Breast epithelium (tissue), 4 donors: ENCODE measurements at regions not wholly inside any gene's neighbourhood (a gene's known extent, or its start where the extent isn't known, plus 50 kb on each side); places are given as distances from the start of the nearest gene placed in this dataset.

ENCODE experiments used
- DNase-seq, 2 donors: peaks; one replicate each; pipeline ENCODE4 v3.0.0-alpha.2; 2019; ENCODE audit warnings: low spot score in 2 of 2
- H3K27ac ChIP-seq, 2 donors: fragments of 200-600 bp; sonication (generic) in 1 of 2; one replicate each; pipeline ENCODE4 v1.5.1; 2016 to 2019; ENCODE audit warnings: mild to moderate bottlenecking in 1 of 2
- H3K27me3 ChIP-seq, 2 donors: fragments of 200-600 bp; sonication (generic) in 1 of 2; one replicate each; pipeline versions ENCODE4 v1.5.1 to v1.6.0; 2017 to 2019; ENCODE audit warnings: control low read depth in 1 of 2, mild to moderate bottlenecking in 1 of 2
- H3K36me3 ChIP-seq: fragments of 200-600 bp; one replicate; pipeline ENCODE4 v1.5.1; 2019
- H3K4me1 ChIP-seq, 2 donors: fragments of 200-600 bp; sonication (generic); one replicate each; pipeline ENCODE4 v1.5.1; 2016 to 2019; ENCODE audit warnings: control low read depth in 1 of 2
- H3K4me3 ChIP-seq, 3 donors: fragments of 200-600 bp; sonication (generic); 1 replicate in 2 of 3; 2 replicates in 1 of 3; pipeline ENCODE4 v1.5.1; 2016 to 2019; ENCODE audit warnings: mild to moderate bottlenecking in 3 of 3, moderate library complexity in 2 of 3
- H3K9me3 ChIP-seq, 2 donors: fragments of 200-600 bp; sonication (generic) in 1 of 2; one replicate each; pipeline ENCODE4 v1.5.1; 2016 to 2019; ENCODE audit warnings: control low read depth in 1 of 2
- CTCF ChIP-seq, 3 donors: fragments of 450-650 bp; IDR thresholded peaks; one replicate each; pipeline ENCODE4 v1.5.1; 2016 to 2017; ENCODE audit warnings: antibody characterized with exemption in 3 of 3, mild to moderate bottlenecking in 3 of 3, moderate library complexity in 3 of 3
- POLR2A ChIP-seq: fragments of 450-650 bp; IDR thresholded peaks from one replicate; pipeline ENCODE4 v1.6.1; 2016; ENCODE audit warnings: antibody characterized with exemption, mild to moderate bottlenecking, moderate library complexity
- POLR2AphosphoS5 ChIP-seq, 3 donors: sonication (generic); formaldehyde crosslinking; IDR thresholded peaks; one replicate each; pipeline ENCODE4 v1.6.1; 2017; ENCODE audit warnings: antibody characterized with exemption in 3 of 3
- intact Hi-C: fragments of 100-400 bp; cut with DNase I; formaldehyde crosslinking; loops from one replicate; pipeline ENCODE4 v1.15.1; 2023; ENCODE audit warnings: low total_unique reads

DNA sequence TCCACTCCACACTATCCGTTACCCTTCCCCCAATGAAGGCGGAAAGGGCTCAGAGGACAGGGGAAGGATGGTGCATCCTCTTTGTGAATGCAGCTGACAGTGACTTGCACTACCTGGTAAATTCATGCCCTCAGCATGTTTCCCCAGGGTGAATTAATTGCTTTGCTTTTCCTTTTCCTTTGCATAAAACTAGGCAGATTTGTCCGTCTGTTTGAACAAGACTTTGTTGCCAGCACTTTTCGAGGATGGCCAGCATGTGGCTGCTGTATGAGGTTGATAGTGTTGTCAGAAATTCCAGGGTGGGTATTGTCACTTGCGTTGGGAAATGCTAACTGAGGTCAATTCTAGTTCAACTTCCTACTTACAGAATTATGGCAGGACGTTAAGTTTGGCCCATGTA lies 79.0 kb upstream of the RARB start:
- TF ChIP-seq POLR2AphosphoS5 (IDR thresholded peaks at IDR 0.05): no peak
- TF ChIP-seq CTCF (IDR thresholded peaks at IDR 0.05): no peak
- no peak for TF ChIP-seq POLR2A
- no peak overlapping the region for H3K4me3 ChIP-seq
- no peaks in the 10 kb centered on the region for H3K9me3 ChIP-seq
- no peak for DNase-seq
- H3K27ac ChIP-seq: no peak overlapping the region
- H3K36me3 ChIP-seq: no peaks in the 10 kb centered on the region
- intact Hi-C loops: no loop called here
- H3K4me1 ChIP-seq: no peaks in the 10 kb centered on the region
- no peaks in the 10 kb centered on the region for H3K27me3 ChIP-seq

- no peak overlapping the region for H3K27ac ChIP-seq
- no peaks in the 10 kb centered on the region for H3K27me3 ChIP-seq
- H3K4me3 ChIP-seq: no peak overlapping the region
- no peaks in the 10 kb centered on the region for H3K9me3 ChIP-seq
- no peaks in the 10 kb centered on the region for H3K4me1 ChIP-seq
- no peaks in the 10 kb centered on the region for H3K36me3 ChIP-seq
- DNase-seq: no peak
- TF ChIP-seq POLR2A (no peak), CTCF (IDR thresholded peaks at IDR 0.05) (no peak), POLR2AphosphoS5 (IDR thresholded peaks at IDR 0.05) (no peak)
- intact Hi-C loops: loop anchor here (5.0 kb wide), 1 partner anchor 487 kb away; no protein-coding TSS in a partner anchor
Measured at GRCh38 chr3:25349828-25350724, 78.0 kb upstream of the RARB start.

- no peak for TF ChIP-seq POLR2AphosphoS5 (IDR thresholded peaks at IDR 0.05)
- DNase-seq: no peak
- Histone ChIP-seq H3K4me1 (no peaks in the 10 kb centered on the region), H3K27ac (no peak overlapping the region), H3K9me3 (no peaks in the 10 kb centered on the region), H3K27me3 (no peaks in the 10 kb centered on the region), H3K36me3 (no peaks in the 10 kb centered on the region), H3K4me3 (no peak overlapping the region)
- intact Hi-C loops: loop anchor here (5.0 kb wide), 1 partner anchor 487 kb away; no protein-coding TSS in a partner anchor
Measured at GRCh38 chr3:25350725-25351114, 77.3 kb upstream of the RARB start.

DNA sequence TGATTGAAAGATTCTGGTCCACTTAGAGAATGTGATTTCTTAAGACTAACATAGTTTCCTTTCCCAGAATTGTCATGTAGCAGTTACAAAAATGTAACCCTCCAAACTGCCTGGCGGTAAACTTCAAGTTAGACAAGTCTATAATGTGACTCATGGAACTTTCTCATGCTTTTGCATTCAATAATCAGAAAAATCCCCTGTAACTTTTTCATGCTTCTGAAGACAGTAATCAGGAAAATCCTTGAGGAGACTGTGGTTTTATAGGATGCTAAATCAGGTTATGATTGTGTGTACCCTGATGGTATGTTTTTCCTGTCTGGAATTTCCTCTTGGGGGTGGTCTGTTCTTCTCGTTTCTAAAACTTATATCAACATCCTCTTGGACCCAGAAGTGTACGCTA lies 74.0 kb upstream of the RARB start:
- Histone ChIP-seq H3K36me3 (no peaks in the 10 kb centered on the region), H3K27ac (no peak overlapping the region), H3K4me1 (no peaks in the 10 kb centered on the region), H3K27me3 (no peaks in the 10 kb centered on the region), H3K4me3 (no peak overlapping the region), H3K9me3 (no peaks in the 10 kb centered on the region)
- intact Hi-C loops: loop anchor here (5.0 kb wide), 1 partner anchor 483 kb away; no protein-coding TSS in a partner anchor
- TF ChIP-seq POLR2AphosphoS5 (IDR thresholded peaks at IDR 0.05) (no peak), POLR2A (no peak), CTCF (IDR thresholded peaks at IDR 0.05) (no peak)
- DNase-seq: no peak

- DNase-seq: no peak
- no peak overlapping the region for H3K27ac ChIP-seq
- H3K4me1 ChIP-seq: no peaks in the 10 kb centered on the region
- H3K4me3 ChIP-seq: no peak overlapping the region
- H3K27me3 ChIP-seq: no peaks in the 10 kb centered on the region
- no peaks in the 10 kb centered on the region for H3K36me3 ChIP-seq
- intact Hi-C loops: no loop called here
- no peaks in the 10 kb centered on the region for H3K9me3 ChIP-seq
- no peak for TF ChIP-seq POLR2AphosphoS5 (IDR thresholded peaks at IDR 0.05)
Measured at GRCh38 chr3:25355034-25355885, 72.8 kb upstream of the RARB start.

GRCh38 chr3:25355998-25356397 lies 72.1 kb upstream of the RARB start:
- H3K9me3 ChIP-seq: no peaks in the 10 kb centered on the region
- no peak overlapping the region for H3K27ac ChIP-seq
- DNase-seq: no peak
- no peak overlapping the region for H3K4me3 ChIP-seq
- no peaks in the 10 kb centered on the region for H3K4me1 ChIP-seq
- no peaks in the 10 kb centered on the region for H3K27me3 ChIP-seq
- TF ChIP-seq CTCF (IDR thresholded peaks at IDR 0.05) (no peak), POLR2AphosphoS5 (IDR thresholded peaks at IDR 0.05) (no peak), POLR2A (no peak)
- H3K36me3 ChIP-seq: no peaks in the 10 kb centered on the region
- intact Hi-C loops: no loop called here
